CD4-positive, CD25-positive, alpha-beta regulatory T cell (primary cell): ENCODE measurements at regions not wholly inside any gene's neighbourhood (a gene's known extent, or its start where the extent isn't known, plus 50 kb on each side); places are given as distances from the start of the nearest gene placed in this dataset.

Experiments used
- ATAC-seq, 2 donors: fragments of 150-1000 bp; cut with Tn5 transposase; one replicate each; pipeline ENCODE4 v1.10.0; 2021; ENCODE audit warnings: low read depth in 2 of 2, moderate number of reproducible peaks in 2 of 2, moderate library complexity in 1 of 2
- DNase-seq, 3 donors: peaks; one replicate each; pipeline versions ENCODE4 v3.0.0 to v3.0.0-alpha.2; 2012 to 2022; ENCODE audit warnings: mixed read lengths in 1 of 3
- H3K27ac ChIP-seq: one replicate; pipeline ENCODE4 v1.7.0; 2013; ENCODE audit warnings: mild to moderate bottlenecking, low read length; ENCODE audit not compliant: insufficient read depth, poor library complexity, severe bottlenecking
- H3K27me3 ChIP-seq: one replicate; pipeline ENCODE4 v1.7.0; 2013; ENCODE audit warnings: low read length; ENCODE audit not compliant: control insufficient read depth, insufficient read depth
- H3K36me3 ChIP-seq: one replicate; pipeline ENCODE4 v1.7.0; 2013; ENCODE audit warnings: mild to moderate bottlenecking, low read length, moderate library complexity; ENCODE audit not compliant: control insufficient read depth, insufficient read depth
- H3K4me1 ChIP-seq: 2 replicates; pipeline ENCODE4 v1.7.0; 2013; ENCODE audit warnings: mild to moderate bottlenecking, low read length; ENCODE audit not compliant: insufficient read depth, control insufficient read depth, poor library complexity, severe bottlenecking
- H3K4me3 ChIP-seq: one replicate; pipeline ENCODE4 v1.7.0; 2013; ENCODE audit warnings: low read depth, mild to moderate bottlenecking, low read length, moderate library complexity
- H3K9me3 ChIP-seq, 2 experiments: 1 replicate in 1 of 2; 2 replicates in 1 of 2; pipeline ENCODE4 v1.7.0; 2013; ENCODE audit warnings: low read length in 2 of 2, mild to moderate bottlenecking in 1 of 2, moderate library complexity in 1 of 2; ENCODE audit not compliant: control insufficient read depth in 2 of 2
- H3K27ac Mint-ChIP-seq, 3 donors: one replicate each; pipeline ENCODE4 v1.8.0; 2020 to 2022; ENCODE audit warnings: mild to moderate bottlenecking in 3 of 3, mixed read lengths in 3 of 3, moderate library complexity in 2 of 3
- H3K27me3 Mint-ChIP-seq: one replicate; pipeline ENCODE4 v1.8.0; 2022; ENCODE audit warnings: mild to moderate bottlenecking, mixed read lengths
- H3K36me3 Mint-ChIP-seq: one replicate; pipeline ENCODE4 v1.8.0; 2020; ENCODE audit warnings: mixed read lengths
- H3K4me1 Mint-ChIP-seq, 4 donors: one replicate each; pipeline ENCODE4 v1.8.0; 2020 to 2022; ENCODE audit warnings: mixed read lengths in 4 of 4, mild to moderate bottlenecking in 1 of 4
- H3K4me3 Mint-ChIP-seq, 4 donors: one replicate each; pipeline ENCODE4 v1.8.0; 2020 to 2022; ENCODE audit warnings: mild to moderate bottlenecking in 4 of 4, mixed read lengths in 4 of 4, moderate library complexity in 3 of 4
- H3K9me3 Mint-ChIP-seq, 7 donors: one replicate each; pipeline ENCODE4 v1.8.0; 2020 to 2022; ENCODE audit warnings: mixed read lengths in 7 of 7, mild to moderate bottlenecking in 3 of 7, moderate library complexity in 2 of 7

DNA sequence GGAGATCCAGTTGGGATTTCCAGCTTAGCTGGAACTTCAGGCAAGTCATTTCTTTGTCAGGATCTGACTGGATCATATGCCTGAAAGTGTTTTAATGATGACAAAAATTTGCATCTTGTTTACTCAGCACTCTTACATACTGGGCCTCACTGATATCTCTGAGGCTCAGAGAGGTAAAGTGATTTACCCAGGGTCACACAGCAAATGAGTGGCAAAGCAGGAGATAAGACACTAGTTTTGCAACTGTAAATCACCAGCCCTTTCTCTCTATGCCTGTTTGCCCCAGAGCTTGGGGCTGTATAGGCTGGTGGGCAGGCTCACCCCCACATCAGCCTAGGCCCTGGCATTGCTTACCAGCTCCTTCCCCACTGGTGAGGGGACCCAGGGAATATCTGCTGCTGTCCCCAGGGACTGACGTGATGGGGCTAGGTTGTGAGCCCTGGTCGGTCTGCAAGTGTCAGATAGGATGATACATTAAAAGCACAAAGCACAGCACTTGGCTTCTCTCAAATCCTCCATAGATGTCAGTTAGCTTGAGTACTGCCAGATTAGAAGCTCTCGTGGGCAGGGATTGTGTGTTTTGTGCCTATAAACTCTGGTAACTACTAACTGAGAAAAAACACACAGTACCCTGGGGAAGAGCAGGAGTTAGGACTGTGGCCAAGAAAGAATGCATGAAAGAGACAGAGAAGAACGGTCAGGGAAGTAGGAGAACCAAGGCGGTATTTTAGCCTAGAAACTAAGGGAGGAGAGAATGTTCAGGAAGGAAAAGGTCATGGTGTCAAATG lies 165.4 kb downstream of the COPRS start:
- H3K27me3 Mint-ChIP-seq: peaks cover 4% of the 10 kb centered on the region
- Histone ChIP-seq H3K27ac (no peak overlapping the region), H3K4me1 (no peaks in the 10 kb centered on the region), H3K9me3 (no peaks in the 10 kb centered on the region), H3K27me3 (no peaks in the 10 kb centered on the region), H3K4me3 (no peak overlapping the region), H3K36me3 (no peaks in the 10 kb centered on the region)
- no peaks in the 10 kb centered on the region for H3K4me1 Mint-ChIP-seq
- H3K4me3 Mint-ChIP-seq: peak overlapping the region in 1 of 4 donors; percentile 40
- H3K27ac Mint-ChIP-seq: no peak overlapping the region
- no peaks in the 10 kb centered on the region for H3K36me3 Mint-ChIP-seq
- ATAC-seq (no peak), DNase-seq (no peak)
- H3K9me3 Mint-ChIP-seq: no peaks in the 10 kb centered on the region

DNA sequence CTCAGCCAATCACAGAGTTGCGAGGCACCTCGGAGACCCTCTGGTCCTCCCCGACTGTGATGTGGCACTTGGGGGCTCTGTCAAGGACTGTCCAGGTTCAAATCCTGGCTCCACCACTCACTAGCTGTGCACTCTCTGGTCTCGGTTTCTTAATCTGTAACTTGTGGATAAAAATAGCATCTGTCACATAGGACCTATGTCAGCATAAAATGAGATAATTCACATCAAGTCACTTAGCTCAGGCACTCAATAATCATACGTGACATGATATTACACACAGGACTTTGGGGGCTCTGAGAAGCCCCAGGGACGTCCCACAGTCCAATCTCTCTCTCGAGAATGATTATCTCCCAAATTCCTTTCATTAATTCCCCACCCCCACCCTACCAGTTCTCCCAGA lies 166.4 kb downstream of the COPRS start:
- Histone ChIP-seq H3K27ac (no peak overlapping the region), H3K4me3 (no peak overlapping the region), H3K36me3 (no peaks in the 10 kb centered on the region), H3K27me3 (no peaks in the 10 kb centered on the region), H3K4me1 (no peaks in the 10 kb centered on the region), H3K9me3 (no peaks in the 10 kb centered on the region)
- H3K4me3 Mint-ChIP-seq: no peak overlapping the region
- H3K27ac Mint-ChIP-seq: no peak overlapping the region
- no peak for DNase-seq
- H3K4me1 Mint-ChIP-seq: no peaks in the 10 kb centered on the region
- H3K9me3 Mint-ChIP-seq: no peaks in the 10 kb centered on the region
- H3K36me3 Mint-ChIP-seq: no peaks in the 10 kb centered on the region
- no peak for ATAC-seq
- peaks cover 4% of the 10 kb centered on the region for H3K27me3 Mint-ChIP-seq

DNA sequence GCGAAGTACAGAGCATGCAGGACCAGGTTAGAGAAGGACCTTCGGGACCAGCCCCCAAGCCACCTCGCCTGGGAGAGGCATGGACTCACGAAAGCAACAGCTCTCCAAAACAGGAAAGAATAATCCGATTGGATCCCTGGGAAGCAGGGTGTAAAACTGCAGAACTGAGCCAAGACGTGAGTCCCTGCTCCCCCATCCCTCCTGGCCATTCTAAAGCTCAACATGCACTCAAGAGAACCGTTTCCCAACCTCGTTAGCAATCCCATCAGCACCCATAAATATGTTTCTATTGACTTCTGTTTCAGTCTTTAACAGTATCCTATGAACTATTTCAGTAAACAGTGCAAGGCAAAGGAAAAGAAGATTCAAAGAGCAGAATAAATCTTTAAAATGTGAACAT lies 167.0 kb downstream of the COPRS start:
- Mint-ChIP-seq H3K27me3 (peaks cover 4% of the 10 kb centered on the region), H3K9me3 (no peaks in the 10 kb centered on the region), H3K27ac (no peak overlapping the region), H3K4me3 (no peak overlapping the region), H3K36me3 (no peaks in the 10 kb centered on the region), H3K4me1 (no peaks in the 10 kb centered on the region)
- H3K27ac ChIP-seq: no peak overlapping the region
- ATAC-seq: no peak
- H3K27me3 ChIP-seq: no peaks in the 10 kb centered on the region
- H3K4me3 ChIP-seq: no peak overlapping the region
- no peaks in the 10 kb centered on the region for H3K9me3 ChIP-seq
- no peaks in the 10 kb centered on the region for H3K36me3 ChIP-seq
- no peak for DNase-seq
- no peaks in the 10 kb centered on the region for H3K4me1 ChIP-seq

DNA sequence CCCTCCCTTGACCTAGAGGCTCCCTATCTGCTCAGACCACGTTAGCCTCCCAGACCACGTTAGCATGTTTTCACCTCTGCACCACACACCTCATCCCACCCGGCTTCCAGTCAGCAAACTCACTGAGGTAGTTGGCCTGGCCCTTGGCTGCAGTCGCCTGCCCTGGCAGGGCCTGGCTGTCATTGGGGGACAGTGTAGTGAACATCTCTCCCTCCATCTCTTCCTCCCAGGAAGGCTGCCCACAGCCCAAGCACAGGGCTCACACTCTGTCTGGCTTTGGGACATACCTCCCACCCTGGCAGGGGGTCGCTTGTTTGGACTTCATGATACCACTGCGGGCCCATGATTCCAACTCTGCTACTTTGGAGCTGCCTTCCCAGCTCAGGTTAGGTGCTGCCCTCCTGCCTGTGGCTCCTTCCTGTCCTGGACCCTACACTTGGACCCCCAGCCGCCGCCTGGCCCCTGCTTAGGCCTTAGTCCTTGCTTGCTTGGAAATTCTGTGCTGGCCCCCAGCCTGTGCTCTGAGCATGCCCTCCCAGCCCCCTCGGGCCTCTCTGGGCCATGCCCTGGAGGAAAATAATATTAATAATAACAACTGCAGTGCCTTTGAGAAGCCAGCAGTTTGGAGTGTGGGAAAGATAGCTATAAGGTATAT lies 167.7 kb downstream of the COPRS start:
- H3K4me1 Mint-ChIP-seq: no peaks in the 10 kb centered on the region

GRCh38 chr17:31690151-31690551 lies 168.9 kb downstream of the COPRS start:
- Mint-ChIP-seq H3K36me3 (no peaks in the 10 kb centered on the region), H3K27ac (no peak overlapping the region), H3K4me1 (no peaks in the 10 kb centered on the region), H3K9me3 (no peaks in the 10 kb centered on the region), H3K27me3 (no peaks in the 10 kb centered on the region), H3K4me3 (no peak overlapping the region)
- Histone ChIP-seq H3K4me1 (no peaks in the 10 kb centered on the region), H3K9me3 (no peaks in the 10 kb centered on the region), H3K36me3 (no peaks in the 10 kb centered on the region), H3K4me3 (no peak overlapping the region), H3K27ac (no peak overlapping the region), H3K27me3 (peaks cover 5% of the 10 kb centered on the region)
- ATAC-seq (no peak), DNase-seq (no peak)

More for the DNA sequence above, 167.7 kb downstream of the COPRS start:
- no peak overlapping the region for H3K4me3 ChIP-seq
- H3K27me3 ChIP-seq: no peaks in the 10 kb centered on the region
- H3K27ac Mint-ChIP-seq: no peak overlapping the region
- no peaks in the 10 kb centered on the region for H3K9me3 ChIP-seq
- H3K27me3 Mint-ChIP-seq: peaks cover under 1% of the 10 kb centered on the region
- ATAC-seq: no peak
- H3K9me3 Mint-ChIP-seq: no peaks in the 10 kb centered on the region
- H3K4me3 Mint-ChIP-seq: no peak overlapping the region
- H3K36me3 ChIP-seq: no peaks in the 10 kb centered on the region
- DNase-seq: no peak
- no peaks in the 10 kb centered on the region for H3K36me3 Mint-ChIP-seq
- H3K27ac ChIP-seq: no peak overlapping the region
- H3K4me1 ChIP-seq: no peaks in the 10 kb centered on the region

GRCh38 chr17:31688701-31689100 lies 170.3 kb downstream of the COPRS start:
- Histone ChIP-seq H3K9me3 (no peaks in the 10 kb centered on the region), H3K27ac (no peak overlapping the region), H3K27me3 (peaks cover 9% of the 10 kb centered on the region), H3K4me3 (no peak overlapping the region), H3K4me1 (no peaks in the 10 kb centered on the region), H3K36me3 (no peaks in the 10 kb centered on the region)
- ATAC-seq (no peak), DNase-seq (no peak)
- Mint-ChIP-seq H3K27ac (no peak overlapping the region), H3K4me3 (no peak overlapping the region), H3K36me3 (no peaks in the 10 kb centered on the region), H3K4me1 (no peaks in the 10 kb centered on the region), H3K27me3 (no peaks in the 10 kb centered on the region), H3K9me3 (no peaks in the 10 kb centered on the region)

DNA sequence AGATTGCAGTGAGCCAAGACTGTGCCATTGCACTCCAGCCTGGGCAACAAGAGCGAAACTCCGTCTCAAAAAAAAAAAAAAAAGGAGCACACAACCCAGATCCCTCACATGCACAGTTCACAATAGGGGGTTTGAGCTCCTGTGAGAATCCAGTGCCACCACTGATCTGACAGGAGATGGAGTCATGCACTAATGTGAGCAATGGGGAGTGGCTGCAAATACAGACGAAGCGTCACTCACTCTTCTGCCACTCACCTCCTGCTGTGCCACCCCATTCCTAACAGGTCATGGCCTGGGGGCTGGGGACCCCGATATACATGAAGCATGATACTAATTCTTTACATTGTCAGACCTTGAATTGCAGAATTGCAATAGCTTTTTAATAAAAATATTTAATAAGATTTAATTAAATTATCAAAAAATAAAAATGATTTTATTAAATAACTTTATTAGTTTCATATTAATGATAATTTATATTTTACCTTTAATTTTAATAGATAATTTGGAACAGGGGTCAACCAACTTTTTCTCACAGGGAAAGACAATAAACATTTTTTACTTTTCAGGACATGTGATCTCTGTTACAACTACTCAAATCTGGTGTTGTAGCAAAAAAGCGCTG lies 171.4 kb downstream of the COPRS start:
- Histone ChIP-seq H3K9me3 (no peaks in the 10 kb centered on the region), H3K4me3 (no peak overlapping the region), H3K4me1 (no peaks in the 10 kb centered on the region), H3K27ac (no peak overlapping the region), H3K27me3 (peaks cover 9% of the 10 kb centered on the region), H3K36me3 (no peaks in the 10 kb centered on the region)
- H3K36me3 Mint-ChIP-seq: no peaks in the 10 kb centered on the region
- peaks cover 4% of the 10 kb centered on the region for H3K27me3 Mint-ChIP-seq
- ATAC-seq (no peak), DNase-seq (no peak)
- no peak overlapping the region for H3K27ac Mint-ChIP-seq
- no peak overlapping the region for H3K4me3 Mint-ChIP-seq
- H3K4me1 Mint-ChIP-seq: no peaks in the 10 kb centered on the region
- no peaks in the 10 kb centered on the region for H3K9me3 Mint-ChIP-seq
